Neural progenitor cell (in vitro differentiated cells): ENCODE measurements at regions not wholly inside any gene's neighbourhood (a gene's known extent, or its start where the extent isn't known, plus 50 kb on each side); places are given as distances from the start of the nearest gene placed in this dataset.

Experiments used
- CTCF ChIP-seq: fragments of 200-600 bp; sonication (generic); IDR thresholded peaks from 2 replicates; pipeline ENCODE4 v1.5.1; 2017; ENCODE audit warnings: antibody characterized with exemption, mild to moderate bottlenecking
- EZH2 ChIP-seq: fragments of 200-600 bp; sonication (generic); IDR thresholded peaks from 2 replicates; pipeline ENCODE4 v1.6.1; 2017; ENCODE audit warnings: antibody characterized with exemption, mild to moderate bottlenecking, moderate library complexity
- EZH2phosphoT487 ChIP-seq: fragments of 200-600 bp; sonication (generic); IDR thresholded peaks from 2 replicates; pipeline ENCODE4 v1.6.1; 2017; ENCODE audit warnings: antibody characterized with exemption

- TF ChIP-seq CTCF = no peak
- no peak for TF ChIP-seq EZH2phosphoT487
- TF ChIP-seq EZH2 = no peak
Measured at GRCh38 chr3:25218362-25218761, 209.7 kb upstream of the RARB start.
